ENCODE measurements at regions not wholly inside any gene's neighbourhood (a gene's known extent, or its start where the extent isn't known, plus 50 kb on each side); places are given as distances from the start of the nearest gene placed in this dataset.

DNA sequence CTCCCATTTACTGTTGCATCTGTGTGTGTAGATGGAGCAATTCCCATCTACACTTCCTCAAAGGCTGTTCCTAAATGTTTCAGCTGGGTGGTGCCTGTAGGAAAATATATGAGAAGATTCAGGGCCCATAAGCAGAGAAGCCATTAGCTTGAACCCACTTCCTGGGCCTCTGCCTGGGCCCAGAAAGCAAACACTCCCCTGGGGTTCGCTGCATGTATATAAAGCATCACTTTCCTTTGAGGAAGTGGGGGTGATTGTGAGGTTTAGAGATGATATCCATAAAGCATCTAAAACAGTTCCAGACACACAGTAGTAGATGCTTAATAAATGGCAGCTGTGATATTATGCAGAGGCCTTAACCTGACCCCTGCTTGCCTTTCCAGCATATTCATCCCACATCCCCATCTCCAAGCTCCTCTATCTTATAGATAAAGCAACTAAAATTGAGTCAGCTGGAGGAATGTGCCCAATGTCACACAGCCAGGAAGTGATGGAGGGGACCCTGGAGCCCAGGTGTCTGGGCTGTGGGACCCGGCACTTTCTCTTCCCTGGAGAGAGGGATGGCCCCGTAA, 280.0 kb upstream of the CRY1 start (continued):
- TF ChIP-seq, protein P1, sequence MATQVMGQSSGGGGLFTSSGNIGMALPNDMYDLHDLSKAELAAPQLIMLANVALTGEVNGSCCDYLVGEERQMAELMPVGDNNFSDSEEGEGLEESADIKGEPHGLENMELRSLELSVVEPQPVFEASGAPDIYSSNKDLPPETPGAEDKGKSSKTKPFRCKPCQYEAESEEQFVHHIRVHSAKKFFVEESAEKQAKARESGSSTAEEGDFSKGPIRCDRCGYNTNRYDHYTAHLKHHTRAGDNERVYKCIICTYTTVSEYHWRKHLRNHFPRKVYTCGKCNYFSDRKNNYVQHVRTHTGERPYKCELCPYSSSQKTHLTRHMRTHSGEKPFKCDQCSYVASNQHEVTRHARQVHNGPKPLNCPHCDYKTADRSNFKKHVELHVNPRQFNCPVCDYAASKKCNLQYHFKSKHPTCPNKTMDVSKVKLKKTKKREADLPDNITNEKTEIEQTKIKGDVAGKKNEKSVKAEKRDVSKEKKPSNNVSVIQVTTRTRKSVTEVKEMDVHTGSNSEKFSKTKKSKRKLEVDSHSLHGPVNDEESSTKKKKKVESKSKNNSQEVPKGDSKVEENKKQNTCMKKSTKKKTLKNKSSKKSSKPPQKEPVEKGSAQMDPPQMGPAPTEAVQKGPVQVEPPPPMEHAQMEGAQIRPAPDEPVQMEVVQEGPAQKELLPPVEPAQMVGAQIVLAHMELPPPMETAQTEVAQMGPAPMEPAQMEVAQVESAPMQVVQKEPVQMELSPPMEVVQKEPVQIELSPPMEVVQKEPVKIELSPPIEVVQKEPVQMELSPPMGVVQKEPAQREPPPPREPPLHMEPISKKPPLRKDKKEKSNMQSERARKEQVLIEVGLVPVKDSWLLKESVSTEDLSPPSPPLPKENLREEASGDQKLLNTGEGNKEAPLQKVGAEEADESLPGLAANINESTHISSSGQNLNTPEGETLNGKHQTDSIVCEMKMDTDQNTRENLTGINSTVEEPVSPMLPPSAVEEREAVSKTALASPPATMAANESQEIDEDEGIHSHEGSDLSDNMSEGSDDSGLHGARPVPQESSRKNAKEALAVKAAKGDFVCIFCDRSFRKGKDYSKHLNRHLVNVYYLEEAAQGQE (IDR thresholded peaks at IDR 0.05; ENCODE audit: unreplicated experiment) = no peak

DNA sequence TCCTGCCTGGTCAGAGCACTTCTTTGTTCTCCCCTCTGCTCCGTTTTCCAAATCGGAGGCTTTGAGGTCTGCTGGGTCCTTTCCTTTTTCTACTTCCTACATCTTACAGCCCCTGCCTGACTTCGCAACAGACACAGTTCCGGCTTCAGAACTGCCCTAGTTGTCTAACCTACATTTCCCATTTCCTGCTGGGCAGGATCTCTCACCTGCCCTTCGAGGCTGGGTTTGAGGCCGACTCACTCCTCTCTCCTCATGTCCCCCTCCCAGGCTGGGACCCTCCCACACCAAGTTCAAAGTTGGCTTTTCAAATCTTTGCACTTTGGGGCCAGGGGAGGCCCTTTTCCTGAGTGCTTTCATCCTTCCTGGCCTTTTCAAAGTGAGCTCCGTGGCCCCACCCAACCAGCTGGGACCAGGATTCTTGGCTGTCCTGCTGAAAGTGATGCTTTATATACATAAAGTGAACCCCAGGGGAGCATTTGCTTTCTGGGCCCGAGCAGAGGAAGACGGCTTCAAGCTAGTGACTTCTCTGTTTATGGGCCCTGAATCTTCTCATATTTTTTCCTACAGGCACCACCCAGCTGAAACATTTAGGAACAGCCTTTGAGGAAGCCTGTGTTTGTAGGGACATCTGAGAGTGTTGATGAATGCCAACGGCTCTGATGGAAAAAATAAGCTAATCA, 281.0 kb upstream of the CRY1 start:
- Histone ChIP-seq H3K79me2 (replicated peaks; ENCODE audit: insufficient read depth) (no peaks in the 10 kb centered on the region), H3K9me2 (ENCODE audit: insufficient read depth) (no peaks in the 10 kb centered on the region), H2AFZ (no peak overlapping the region; the same call in 1 of the 2 replicates), H3K27ac (ENCODE audit: low read depth) (no peak overlapping the region), H3K27me3 (ENCODE audit: insufficient read depth) (no peaks in the 10 kb centered on the region), H3K4me3 (no peak overlapping the region), H3F3A (replicated peaks; ENCODE audit: low read depth) (no peaks in the 10 kb centered on the region), H3K4me2 (no peak overlapping the region), H4K20me1 (replicated peaks; ENCODE audit: insufficient read depth) (no peaks in the 10 kb centered on the region), H3K36me3 (ENCODE audit: insufficient read depth) (no peaks in the 10 kb centered on the region), H3K4me1 (ENCODE audit: insufficient read depth) (peaks cover 23% of the 10 kb centered on the region)
- H3K27ac Mint-ChIP-seq = no peak overlapping the region
- H3K27me3 Mint-ChIP-seq (ENCODE audit: insufficient read depth, low read depth, poor library complexity) = peaks cover 7% of the 10 kb centered on the region
- peaks cover 1% of the 10 kb centered on the region; the same call in 2 of the 3 replicates for H3K9me3 Mint-ChIP-seq
- DNase-seq (ENCODE audit: low spot score) (no peak), ATAC-seq (no peak; the same call in 1 of the 3 replicates)
- H3K36me3 Mint-ChIP-seq (ENCODE audit: low read depth) = no peaks in the 10 kb centered on the region
- H3K4me1 Mint-ChIP-seq = peaks cover 32% of the 10 kb centered on the region
- no peak overlapping the region for H3K4me3 Mint-ChIP-seq
- TF ChIP-seq, protein P2, sequence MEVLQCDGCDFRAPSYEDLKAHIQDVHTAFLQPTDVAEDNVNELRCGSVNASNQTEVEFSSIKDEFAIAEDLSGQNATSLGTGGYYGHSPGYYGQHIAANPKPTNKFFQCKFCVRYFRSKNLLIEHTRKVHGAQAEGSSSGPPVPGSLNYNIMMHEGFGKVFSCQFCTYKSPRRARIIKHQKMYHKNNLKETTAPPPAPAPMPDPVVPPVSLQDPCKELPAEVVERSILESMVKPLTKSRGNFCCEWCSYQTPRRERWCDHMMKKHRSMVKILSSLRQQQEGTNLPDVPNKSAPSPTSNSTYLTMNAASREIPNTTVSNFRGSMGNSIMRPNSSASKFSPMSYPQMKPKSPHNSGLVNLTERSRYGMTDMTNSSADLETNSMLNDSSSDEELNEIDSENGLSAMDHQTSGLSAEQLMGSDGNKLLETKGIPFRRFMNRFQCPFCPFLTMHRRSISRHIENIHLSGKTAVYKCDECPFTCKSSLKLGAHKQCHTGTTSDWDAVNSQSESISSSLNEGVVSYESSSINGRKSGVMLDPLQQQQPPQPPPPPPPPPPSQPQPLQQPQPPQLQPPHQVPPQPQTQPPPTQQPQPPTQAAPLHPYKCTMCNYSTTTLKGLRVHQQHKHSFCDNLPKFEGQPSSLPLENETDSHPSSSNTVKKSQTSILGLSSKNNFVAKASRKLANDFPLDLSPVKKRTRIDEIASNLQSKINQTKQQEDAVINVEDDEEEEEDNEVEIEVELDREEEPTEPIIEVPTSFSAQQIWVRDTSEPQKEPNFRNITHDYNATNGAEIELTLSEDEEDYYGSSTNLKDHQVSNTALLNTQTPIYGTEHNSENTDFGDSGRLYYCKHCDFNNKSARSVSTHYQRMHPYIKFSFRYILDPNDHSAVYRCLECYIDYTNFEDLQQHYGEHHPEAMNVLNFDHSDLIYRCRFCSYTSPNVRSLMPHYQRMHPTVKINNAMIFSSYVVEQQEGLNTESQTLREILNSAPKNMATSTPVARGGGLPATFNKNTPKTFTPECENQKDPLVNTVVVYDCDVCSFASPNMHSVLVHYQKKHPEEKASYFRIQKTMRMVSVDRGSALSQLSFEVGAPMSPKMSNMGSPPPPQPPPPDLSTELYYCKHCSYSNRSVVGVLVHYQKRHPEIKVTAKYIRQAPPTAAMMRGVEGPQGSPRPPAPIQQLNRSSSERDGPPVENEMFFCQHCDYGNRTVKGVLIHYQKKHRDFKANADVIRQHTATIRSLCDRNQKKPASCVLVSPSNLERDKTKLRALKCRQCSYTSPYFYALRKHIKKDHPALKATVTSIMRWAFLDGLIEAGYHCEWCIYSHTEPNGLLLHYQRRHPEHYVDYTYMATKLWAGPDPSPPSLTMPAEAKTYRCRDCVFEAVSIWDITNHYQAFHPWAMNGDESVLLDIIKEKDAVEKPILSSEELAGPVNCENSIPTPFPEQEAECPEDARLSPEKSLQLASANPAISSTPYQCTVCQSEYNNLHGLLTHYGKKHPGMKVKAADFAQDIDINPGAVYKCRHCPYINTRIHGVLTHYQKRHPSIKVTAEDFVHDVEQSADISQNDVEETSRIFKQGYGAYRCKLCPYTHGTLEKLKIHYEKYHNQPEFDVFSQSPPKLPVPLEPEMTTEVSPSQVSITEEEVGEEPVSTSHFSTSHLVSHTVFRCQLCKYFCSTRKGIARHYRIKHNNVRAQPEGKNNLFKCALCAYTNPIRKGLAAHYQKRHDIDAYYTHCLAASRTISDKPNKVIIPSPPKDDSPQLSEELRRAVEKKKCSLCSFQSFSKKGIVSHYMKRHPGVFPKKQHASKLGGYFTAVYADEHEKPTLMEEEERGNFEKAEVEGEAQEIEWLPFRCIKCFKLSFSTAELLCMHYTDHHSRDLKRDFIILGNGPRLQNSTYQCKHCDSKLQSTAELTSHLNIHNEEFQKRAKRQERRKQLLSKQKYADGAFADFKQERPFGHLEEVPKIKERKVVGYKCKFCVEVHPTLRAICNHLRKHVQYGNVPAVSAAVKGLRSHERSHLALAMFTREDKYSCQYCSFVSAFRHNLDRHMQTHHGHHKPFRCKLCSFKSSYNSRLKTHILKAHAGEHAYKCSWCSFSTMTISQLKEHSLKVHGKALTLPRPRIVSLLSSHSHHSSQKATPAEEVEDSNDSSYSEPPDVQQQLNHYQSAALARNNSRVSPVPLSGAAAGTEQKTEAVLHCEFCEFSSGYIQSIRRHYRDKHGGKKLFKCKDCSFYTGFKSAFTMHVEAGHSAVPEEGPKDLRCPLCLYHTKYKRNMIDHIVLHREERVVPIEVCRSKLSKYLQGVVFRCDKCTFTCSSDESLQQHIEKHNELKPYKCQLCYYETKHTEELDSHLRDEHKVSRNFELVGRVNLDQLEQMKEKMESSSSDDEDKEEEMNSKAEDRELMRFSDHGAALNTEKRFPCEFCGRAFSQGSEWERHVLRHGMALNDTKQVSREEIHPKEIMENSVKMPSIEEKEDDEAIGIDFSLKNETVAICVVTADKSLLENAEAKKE (CRISPR knock-in tag; IDR thresholded peaks at IDR 0.05) = no peak
- TF ChIP-seq JUNB (IDR thresholded peaks at IDR 0.05; ENCODE audit: unreplicated experiment) = no peak
- TF ChIP-seq EZH2phosphoT487 (IDR thresholded peaks at IDR 0.05; ENCODE audit: unreplicated experiment) = no peak
- no peak for TF ChIP-seq ZNF114 (CRISPR knock-in tag; IDR thresholded peaks at IDR 0.05)
- TF ChIP-seq CREB1 (CRISPR knock-in tag; IDR thresholded peaks at IDR 0.05; ENCODE audit: low read depth) = no peak
- TF ChIP-seq EZH2 (IDR thresholded peaks at IDR 0.05; ENCODE audit: low read depth, unreplicated experiment) = no peak
- TF ChIP-seq, protein P3, sequence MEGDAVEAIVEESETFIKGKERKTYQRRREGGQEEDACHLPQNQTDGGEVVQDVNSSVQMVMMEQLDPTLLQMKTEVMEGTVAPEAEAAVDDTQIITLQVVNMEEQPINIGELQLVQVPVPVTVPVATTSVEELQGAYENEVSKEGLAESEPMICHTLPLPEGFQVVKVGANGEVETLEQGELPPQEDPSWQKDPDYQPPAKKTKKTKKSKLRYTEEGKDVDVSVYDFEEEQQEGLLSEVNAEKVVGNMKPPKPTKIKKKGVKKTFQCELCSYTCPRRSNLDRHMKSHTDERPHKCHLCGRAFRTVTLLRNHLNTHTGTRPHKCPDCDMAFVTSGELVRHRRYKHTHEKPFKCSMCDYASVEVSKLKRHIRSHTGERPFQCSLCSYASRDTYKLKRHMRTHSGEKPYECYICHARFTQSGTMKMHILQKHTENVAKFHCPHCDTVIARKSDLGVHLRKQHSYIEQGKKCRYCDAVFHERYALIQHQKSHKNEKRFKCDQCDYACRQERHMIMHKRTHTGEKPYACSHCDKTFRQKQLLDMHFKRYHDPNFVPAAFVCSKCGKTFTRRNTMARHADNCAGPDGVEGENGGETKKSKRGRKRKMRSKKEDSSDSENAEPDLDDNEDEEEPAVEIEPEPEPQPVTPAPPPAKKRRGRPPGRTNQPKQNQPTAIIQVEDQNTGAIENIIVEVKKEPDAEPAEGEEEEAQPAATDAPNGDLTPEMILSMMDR (conservative IDR thresholded peaks at IDR 0.05; ENCODE audit: low read depth in 2 of 2) = no peak
- TF ChIP-seq STAT1 (IDR thresholded peaks at IDR 0.05; ENCODE audit: unreplicated experiment) = no peak
- TF ChIP-seq ZNF331 (CRISPR knock-in tag; IDR thresholded peaks at IDR 0.05; ENCODE audit: low read depth) = no peak
- TF ChIP-seq NANOG (IDR thresholded peaks at IDR 0.05; ENCODE audit: borderline replicate concordance) = no peak

Data from GM23338 (cell line).